Astrocyte (in vitro differentiated cells and primary cell): ENCODE measurements at regions not wholly inside any gene's neighbourhood (a gene's known extent, or its start where the extent isn't known, plus 50 kb on each side); places are given as distances from the start of the nearest gene placed in this dataset.

Experiments
- EZH2 ChIP-seq: IDR thresholded peaks from 2 replicates; pipeline ENCODE4 v1.6.1; 2012; ENCODE audit warnings: mild to moderate bottlenecking, low read length, inconsistent platforms; ENCODE audit not compliant: insufficient read depth
- TF ChIP-seq, protein P1 (sequence below): IDR thresholded peaks from 2 replicates; pipeline ENCODE4 v1.5.1; 2011; ENCODE audit warnings: low read depth, mild to moderate bottlenecking, inconsistent platforms, low read length, moderate library complexity; ENCODE audit not compliant: insufficient read depth

DNA sequence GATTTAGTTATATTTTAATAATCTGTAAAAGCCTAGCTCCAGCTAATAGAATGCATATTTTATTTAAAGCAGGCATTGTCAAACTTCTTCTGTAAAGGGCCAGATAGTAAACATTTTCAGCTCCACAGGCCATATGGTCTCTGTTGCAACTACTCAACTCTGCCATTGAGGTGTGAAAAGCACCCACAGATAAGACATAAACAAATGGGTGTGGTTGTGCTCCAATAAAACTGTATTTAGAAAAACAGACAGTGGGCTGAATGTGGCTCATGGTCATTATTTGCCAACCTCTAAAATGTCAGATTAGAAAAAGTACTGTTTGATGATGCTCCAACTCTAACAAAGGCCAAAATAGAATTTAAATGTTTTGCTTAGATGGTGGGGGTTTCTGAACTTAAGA, 519.9 kb downstream of the RNF144A start:
- TF ChIP-seq, protein P1, sequence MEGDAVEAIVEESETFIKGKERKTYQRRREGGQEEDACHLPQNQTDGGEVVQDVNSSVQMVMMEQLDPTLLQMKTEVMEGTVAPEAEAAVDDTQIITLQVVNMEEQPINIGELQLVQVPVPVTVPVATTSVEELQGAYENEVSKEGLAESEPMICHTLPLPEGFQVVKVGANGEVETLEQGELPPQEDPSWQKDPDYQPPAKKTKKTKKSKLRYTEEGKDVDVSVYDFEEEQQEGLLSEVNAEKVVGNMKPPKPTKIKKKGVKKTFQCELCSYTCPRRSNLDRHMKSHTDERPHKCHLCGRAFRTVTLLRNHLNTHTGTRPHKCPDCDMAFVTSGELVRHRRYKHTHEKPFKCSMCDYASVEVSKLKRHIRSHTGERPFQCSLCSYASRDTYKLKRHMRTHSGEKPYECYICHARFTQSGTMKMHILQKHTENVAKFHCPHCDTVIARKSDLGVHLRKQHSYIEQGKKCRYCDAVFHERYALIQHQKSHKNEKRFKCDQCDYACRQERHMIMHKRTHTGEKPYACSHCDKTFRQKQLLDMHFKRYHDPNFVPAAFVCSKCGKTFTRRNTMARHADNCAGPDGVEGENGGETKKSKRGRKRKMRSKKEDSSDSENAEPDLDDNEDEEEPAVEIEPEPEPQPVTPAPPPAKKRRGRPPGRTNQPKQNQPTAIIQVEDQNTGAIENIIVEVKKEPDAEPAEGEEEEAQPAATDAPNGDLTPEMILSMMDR: no peak
- no peak for TF ChIP-seq EZH2
